MM.1S (cell line): ENCODE measurements at regions not wholly inside any gene's neighbourhood (a gene's known extent, or its start where the extent isn't known, plus 50 kb on each side); places are given as distances from the start of the nearest gene placed in this dataset.

Experiments
- DNase-seq: peaks from one replicate; pipeline ENCODE4 v3.0.0-alpha.2; 2015
- H2AFZ ChIP-seq: fragments of 300-600 bp; sonication (generic); 2 replicates; pipeline ENCODE4 v1.6.0; 2016; ENCODE audit warnings: antibody characterized with exemption, low read length
- H3F3A ChIP-seq: fragments of 300-600 bp; sonication (generic); 2 replicates; pipeline ENCODE4 v1.6.1; 2016; ENCODE audit warnings: mild to moderate bottlenecking, antibody characterized with exemption, low read length, moderate library complexity, mixed read lengths; ENCODE audit not compliant: insufficient read depth
- H3K27ac ChIP-seq: fragments of 300-600 bp; sonication (generic); 2 replicates; pipeline ENCODE4 v1.5.1; 2016; ENCODE audit warnings: mild to moderate bottlenecking, low read length
- H3K27me3 ChIP-seq: fragments of 300-600 bp; sonication (generic); replicated peaks from 2 replicates; pipeline ENCODE4 v1.6.0; 2016; ENCODE audit warnings: low read length; ENCODE audit not compliant: insufficient read depth
- H3K36me3 ChIP-seq: fragments of 300-600 bp; sonication (generic); replicated peaks from 2 replicates; pipeline ENCODE4 v1.6.1; 2016; ENCODE audit warnings: mild to moderate bottlenecking, low read length, mixed read lengths; ENCODE audit not compliant: insufficient read depth
- H3K4me1 ChIP-seq: fragments of 300-600 bp; sonication (generic); 2 replicates; pipeline ENCODE4 v1.6.1; 2016; ENCODE audit warnings: low read length, mixed read lengths
- H3K4me2 ChIP-seq: fragments of 300-600 bp; sonication (generic); 2 replicates; pipeline ENCODE4 v1.6.0; 2016; ENCODE audit warnings: low read depth, low read length
- H3K4me3 ChIP-seq: fragments of 300-600 bp; sonication (generic); 2 replicates; pipeline ENCODE4 v1.5.1; 2016; ENCODE audit warnings: low read length, mixed read lengths
- H3K79me2 ChIP-seq: fragments of 300-600 bp; sonication (generic); 2 replicates; pipeline ENCODE4 v1.6.1; 2016; ENCODE audit warnings: mixed run types, low read length, mixed read lengths
- H3K9ac ChIP-seq: fragments of 300-600 bp; sonication (generic); 2 replicates; pipeline ENCODE4 v1.6.1; 2016; ENCODE audit warnings: low read length, mixed read lengths
- H3K9me2 ChIP-seq: fragments of 300-600 bp; sonication (generic); replicated peaks from 2 replicates; pipeline ENCODE4 v1.6.1; 2016; ENCODE audit warnings: mild to moderate bottlenecking, low read length, mixed read lengths; ENCODE audit not compliant: insufficient read depth
- H3K9me3 ChIP-seq: fragments of 300-600 bp; sonication (generic); replicated peaks from 2 replicates; pipeline ENCODE4 v1.6.1; 2016; ENCODE audit warnings: mild to moderate bottlenecking, low read length, mixed read lengths; ENCODE audit not compliant: insufficient read depth
- H4K20me1 ChIP-seq: fragments of 300-600 bp; sonication (generic); 2 replicates; pipeline ENCODE4 v1.6.1; 2016; ENCODE audit warnings: mild to moderate bottlenecking, low read length, moderate library complexity, mixed read lengths; ENCODE audit not compliant: insufficient read depth
- EZH2 ChIP-seq: fragments of 300-600 bp; sonication (generic); optimal IDR thresholded peaks from 2 replicates; pipeline ENCODE3; 2017; ENCODE audit warnings: low read depth, mild to moderate bottlenecking, antibody characterized with exemption, low read length, mixed read lengths
- EZH2phosphoT487 ChIP-seq: fragments of 300-600 bp; sonication (generic); IDR thresholded peaks from 2 replicates; pipeline ENCODE4 v1.6.1; 2018; ENCODE audit warnings: antibody characterized with exemption, low read length
- TF ChIP-seq, protein P1 (sequence below): fragments of 300-600 bp; sonication (generic); IDR thresholded peaks from 2 replicates; pipeline ENCODE4 v1.5.1; 2016; ENCODE audit warnings: antibody characterized with exemption, low read length, mixed read lengths

DNA sequence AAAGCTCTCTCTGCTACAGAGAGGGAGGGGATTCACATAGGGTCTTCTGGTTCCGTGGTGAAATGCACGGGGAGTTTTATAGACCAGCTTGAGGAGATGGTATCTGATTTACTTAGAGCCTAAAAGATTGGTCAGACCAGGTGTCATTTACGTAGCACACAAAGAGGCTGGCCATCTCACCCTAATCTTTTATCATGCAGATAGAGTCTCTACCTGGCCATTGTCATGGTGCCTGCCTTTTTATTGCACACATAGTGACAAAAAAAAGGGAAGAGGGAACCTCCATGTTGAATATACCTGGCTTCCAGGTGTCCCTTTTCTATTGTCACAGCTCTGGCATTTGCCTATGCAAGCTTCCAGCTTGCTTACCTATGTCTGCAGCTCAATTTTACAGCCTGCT is 1456.1 kb downstream of the GATA3 start:
- no peaks in the 10 kb centered on the region for H3K27me3 ChIP-seq
- no peaks in the 10 kb centered on the region for H4K20me1 ChIP-seq
- no peaks in the 10 kb centered on the region for H3K9me2 ChIP-seq
- H3F3A ChIP-seq, result no peaks in the 10 kb centered on the region
- no peaks in the 10 kb centered on the region for H3K4me1 ChIP-seq
- H3K9me3 ChIP-seq, result no peaks in the 10 kb centered on the region
- no peak overlapping the region for H2AFZ ChIP-seq
- H3K4me2 ChIP-seq, result no peak overlapping the region
- no peaks in the 10 kb centered on the region for H3K36me3 ChIP-seq
- H3K9ac ChIP-seq, result no peak overlapping the region
- DNase-seq, result no peak
- H3K27ac ChIP-seq, result no peak overlapping the region
- H3K4me3 ChIP-seq, result no peak overlapping the region
- TF ChIP-seq, protein P1, sequence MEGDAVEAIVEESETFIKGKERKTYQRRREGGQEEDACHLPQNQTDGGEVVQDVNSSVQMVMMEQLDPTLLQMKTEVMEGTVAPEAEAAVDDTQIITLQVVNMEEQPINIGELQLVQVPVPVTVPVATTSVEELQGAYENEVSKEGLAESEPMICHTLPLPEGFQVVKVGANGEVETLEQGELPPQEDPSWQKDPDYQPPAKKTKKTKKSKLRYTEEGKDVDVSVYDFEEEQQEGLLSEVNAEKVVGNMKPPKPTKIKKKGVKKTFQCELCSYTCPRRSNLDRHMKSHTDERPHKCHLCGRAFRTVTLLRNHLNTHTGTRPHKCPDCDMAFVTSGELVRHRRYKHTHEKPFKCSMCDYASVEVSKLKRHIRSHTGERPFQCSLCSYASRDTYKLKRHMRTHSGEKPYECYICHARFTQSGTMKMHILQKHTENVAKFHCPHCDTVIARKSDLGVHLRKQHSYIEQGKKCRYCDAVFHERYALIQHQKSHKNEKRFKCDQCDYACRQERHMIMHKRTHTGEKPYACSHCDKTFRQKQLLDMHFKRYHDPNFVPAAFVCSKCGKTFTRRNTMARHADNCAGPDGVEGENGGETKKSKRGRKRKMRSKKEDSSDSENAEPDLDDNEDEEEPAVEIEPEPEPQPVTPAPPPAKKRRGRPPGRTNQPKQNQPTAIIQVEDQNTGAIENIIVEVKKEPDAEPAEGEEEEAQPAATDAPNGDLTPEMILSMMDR, result no peak
- no peak for TF ChIP-seq EZH2phosphoT487
- no peak for TF ChIP-seq EZH2
- H3K79me2 ChIP-seq, result no peaks in the 10 kb centered on the region

DNA sequence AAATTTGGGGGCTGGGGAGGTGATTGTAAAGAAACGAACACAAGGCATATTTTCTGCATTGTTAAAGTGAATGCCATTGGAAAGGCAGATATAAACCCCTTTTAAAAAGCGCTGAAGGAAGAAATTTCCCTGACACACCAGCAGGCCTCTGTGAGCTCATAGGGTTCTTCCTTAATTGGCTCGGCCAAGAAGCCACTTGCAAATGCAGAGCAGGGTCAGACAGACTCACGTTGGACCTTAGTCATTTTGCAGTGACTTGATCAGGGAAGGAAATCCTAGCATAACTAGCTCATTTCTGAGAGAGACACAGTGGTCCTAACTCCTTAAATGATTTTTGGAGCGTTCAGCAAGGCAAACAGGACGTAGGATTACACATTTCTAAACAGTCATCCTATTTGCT is 1461.4 kb downstream of the GATA3 start:
- TF ChIP-seq EZH2phosphoT487 (no peak), EZH2 (no peak)
- TF ChIP-seq, protein P1, result no peak
- no peaks in the 10 kb centered on the region for H3K9me3 ChIP-seq

DNA sequence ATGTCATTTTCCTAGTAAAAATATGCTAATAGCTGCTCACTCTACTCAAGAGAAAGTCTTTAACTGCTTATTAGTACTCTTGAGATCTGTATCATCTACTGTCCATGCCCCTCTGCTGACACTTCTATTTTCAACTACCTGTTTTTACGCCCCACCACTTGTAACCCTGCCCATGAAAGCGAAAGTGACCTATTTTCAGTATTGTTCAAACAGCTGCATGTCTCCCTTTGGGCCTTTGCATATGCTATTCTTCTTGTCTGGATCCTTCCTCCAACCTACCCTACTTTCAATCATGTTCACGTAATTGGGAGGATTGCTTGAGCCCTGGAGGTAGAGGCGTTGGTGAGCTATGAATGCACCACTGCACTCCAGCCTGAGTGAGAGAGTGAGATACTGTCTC is 1481.3 kb downstream of the GATA3 start:
- Histone ChIP-seq H3K79me2 (no peaks in the 10 kb centered on the region), H3K36me3 (no peaks in the 10 kb centered on the region), H4K20me1 (no peaks in the 10 kb centered on the region), H3K27ac (no peak overlapping the region), H3K9me2 (no peaks in the 10 kb centered on the region), H3K27me3 (0 out of 2 replicates have a peak, but pooled peaks cover 5% of the 10 kb centered on the region), H3K4me3 (no peak overlapping the region), H3F3A (no peaks in the 10 kb centered on the region), H3K9me3 (no peaks in the 10 kb centered on the region), H3K9ac (no peak overlapping the region), H3K4me1 (peaks cover 12% of the 10 kb centered on the region; the same call in 1 of the 2 replicates), H3K4me2 (0 out of 2 replicates have a peak overlapping the region, but pooled peaks have one; percentile 25), H2AFZ (no peak overlapping the region)
- no peak for TF ChIP-seq EZH2phosphoT487
- TF ChIP-seq, protein P1, result no peak
- no peak for TF ChIP-seq EZH2
- DNase-seq, result peak; percentile 83

More for the DNA sequence above, 1461.4 kb downstream of the GATA3 start:
- Histone ChIP-seq H3K4me1 (no peaks in the 10 kb centered on the region), H3K27me3 (no peaks in the 10 kb centered on the region), H2AFZ (no peak overlapping the region), H3K9me2 (no peaks in the 10 kb centered on the region), H3K9ac (no peak overlapping the region), H3K27ac (no peak overlapping the region), H3K4me2 (no peak overlapping the region), H3K4me3 (no peak overlapping the region), H4K20me1 (no peaks in the 10 kb centered on the region), H3K79me2 (no peaks in the 10 kb centered on the region), H3F3A (no peaks in the 10 kb centered on the region), H3K36me3 (no peaks in the 10 kb centered on the region)
- no peak for DNase-seq
